HepG2 (cell line): ENCODE measurements at regions not wholly inside any gene's neighbourhood (a gene's known extent, or its start where the extent isn't known, plus 50 kb on each side); places are given as distances from the start of the nearest gene placed in this dataset.

Experiments used
- ATAC-seq: fragments of 200-7000 bp; cut with Tn5 transposase; 3 replicates; pipeline ENCODE4 v1.9.1; 2020; ENCODE audit warnings: mild to moderate bottlenecking, moderate library complexity
- BruUV-seq: library from RNA; stranded (reverse); fragments of 400-500 nt; replicated peaks from 2 replicates; lab custom pipeline; 2021; lab: Mats Ljungman, UMichigan
- CTCF ChIA-PET: fragments of 300-600 bp; formaldehyde crosslinking; extraction: SDS; loops from one replicate; lab custom pipeline; 2021; ENCODE audit warnings: low total read pairs, inconsistent platforms, low intra/inter-chr PET ratio; lab: Yijun Ruan, JAX
- POLR2A ChIA-PET: fragments of 350-600 bp; sonication (Branson Sonifier 250); formaldehyde crosslinking; loops from one replicate; lab custom pipeline; 2020; ENCODE audit warnings: antibody characterized with exemption, inconsistent platforms; lab: Yijun Ruan, JAX
- DNase-seq: peaks from one replicate; pipeline ENCODE4 v3.0.0-alpha.2; 2015; ENCODE audit warnings: low spot score
- FAIRE-seq: peaks from 3 replicates; lab custom pipeline; 2011; peaks lifted over from hg19 to GRCh38; lab: Jason Lieb, UNC
- H2AFZ ChIP-seq: one replicate; pipeline ENCODE4 v1.6.1; 2011; ENCODE audit warnings: low read length, inconsistent platforms
- H3K27ac ChIP-seq: fragments of 300-600 bp; 3 replicates; pipeline ENCODE4 v1.8.0; 2011; ENCODE audit warnings: mixed run types, mild to moderate bottlenecking, mixed read lengths, low read length, inconsistent platforms; ENCODE audit not compliant: insufficient read depth; ENCODE audit errors: extremely low read length
- H3K27me3 ChIP-seq, 2 experiments: fragments of 200-600 bp in 1 of 2; 2 replicates in 1 of 2; 3 replicates in 1 of 2; pipeline versions ENCODE4 v1.6.0 to v1.8.0; 2011; ENCODE audit warnings: low read length in 2 of 2, mild to moderate bottlenecking in 2 of 2, moderate library complexity in 2 of 2, inconsistent platforms in 1 of 2; ENCODE audit not compliant: insufficient read depth in 2 of 2, control insufficient read depth in 1 of 2
- H3K36me3 ChIP-seq, 2 experiments: fragments of 200-600 bp in 1 of 2; replicated peaks in 1 of 2; 2 replicates in 1 of 2; 3 replicates in 1 of 2; pipeline versions ENCODE4 v1.5.1 to v1.8.0; 2011; ENCODE audit warnings: low read length in 2 of 2, inconsistent platforms in 1 of 2; ENCODE audit not compliant: insufficient read depth in 2 of 2, control insufficient read depth in 1 of 2
- H3K4me1 ChIP-seq: 2 replicates; pipeline ENCODE4 v1.5.1; 2012; ENCODE audit warnings: low read length, inconsistent platforms; ENCODE audit not compliant: insufficient read depth
- H3K4me2 ChIP-seq: 2 replicates; pipeline ENCODE4 v1.6.0; 2011; ENCODE audit warnings: low read depth, low read length, inconsistent platforms
- H3K4me3 ChIP-seq, 3 experiments: fragments of 200-600 bp in 1 of 3; sonication (generic), shearing (Covaris generic) in 1 of 3; replicated peaks in 1 of 3; 2 replicates each; pipeline ENCODE4 v1.5.1; 2011 to 2016; ENCODE audit warnings: low read length in 3 of 3, inconsistent platforms in 2 of 3, low read depth in 2 of 3, mild to moderate bottlenecking in 2 of 3, control low read depth in 1 of 3, mixed read lengths in 1 of 3; ENCODE audit not compliant: insufficient read depth in 1 of 3
- H3K79me2 ChIP-seq: one replicate; pipeline ENCODE4 v1.6.1; 2011; ENCODE audit warnings: low read length, inconsistent platforms; ENCODE audit not compliant: insufficient read depth
- H3K9ac ChIP-seq: 2 replicates; pipeline ENCODE4 v1.6.0; 2011; ENCODE audit warnings: mild to moderate bottlenecking, low read depth, low read length, inconsistent platforms; ENCODE audit not compliant: insufficient read depth
- H3K9me3 ChIP-seq: 2 replicates; pipeline ENCODE4 v1.5.1; 2012; ENCODE audit warnings: mild to moderate bottlenecking, low read length
- H4K20me1 ChIP-seq: 2 replicates; pipeline ENCODE4 v1.6.0; 2011; ENCODE audit warnings: inconsistent platforms, mild to moderate bottlenecking, low read length, moderate library complexity; ENCODE audit not compliant: insufficient read depth
- ATM ChIP-seq: fragments of 450-650 bp; IDR thresholded peaks from 2 replicates; pipeline ENCODE4 v1.7.1; 2017; ENCODE audit warnings: mild to moderate bottlenecking, borderline replicate concordance
- GZF1 ChIP-seq: sonication (generic); formaldehyde crosslinking; IDR thresholded peaks from 2 replicates; pipeline ENCODE4 v1.5.1; 2020; ENCODE audit warnings: mild to moderate bottlenecking, missing genetic modification reagents
- MTERF4 ChIP-seq: sonication (generic); formaldehyde crosslinking; IDR thresholded peaks from 2 replicates; pipeline ENCODE4 v1.8.0; 2023; ENCODE audit warnings: mild to moderate bottlenecking, missing genetic modification reagents
- POLR2A ChIP-seq, 2 experiments: IDR thresholded peaks; 2 replicates each; pipeline ENCODE4 v1.6.1; 2011; ENCODE audit warnings: low read depth in 2 of 2, low read length in 2 of 2, mild to moderate bottlenecking in 1 of 2, moderate library complexity in 1 of 2; ENCODE audit not compliant: insufficient read depth in 1 of 2
- PRDM4 ChIP-seq: sonication (generic); formaldehyde crosslinking; IDR thresholded peaks from 2 replicates; pipeline ENCODE4 v1.9.0; 2021; ENCODE audit warnings: missing genetic modification reagents, borderline replicate concordance
- REL ChIP-seq: sonication (generic); formaldehyde crosslinking; conservative IDR thresholded peaks from 2 replicates; pipeline ENCODE4 v1.8.0; 2022; ENCODE audit warnings: mild to moderate bottlenecking, missing genetic modification reagents, moderate library complexity
- ZBTB20 ChIP-seq: sonication (generic); formaldehyde crosslinking; IDR thresholded peaks from 2 replicates; pipeline ENCODE4 v1.8.1; 2023; ENCODE audit warnings: missing genetic modification reagents, low read depth, mild to moderate bottlenecking, borderline replicate concordance
- ZNF225 ChIP-seq: sonication (generic); formaldehyde crosslinking; IDR thresholded peaks from 2 replicates; pipeline ENCODE4 v1.4.0; 2020; ENCODE audit warnings: mild to moderate bottlenecking, missing genetic modification reagents
- ZNF556 ChIP-seq: sonication (generic); formaldehyde crosslinking; IDR thresholded peaks from 2 replicates; pipeline ENCODE4 v1.4.0; 2020; ENCODE audit warnings: mild to moderate bottlenecking, missing genetic modification reagents, borderline replicate concordance
- ZNF577 ChIP-seq: sonication (generic); formaldehyde crosslinking; IDR thresholded peaks from 2 replicates; pipeline ENCODE4 v1.4.0; 2020; ENCODE audit warnings: mild to moderate bottlenecking, low read depth, missing genetic modification reagents, borderline replicate concordance
- ZNF619 ChIP-seq: sonication (generic); formaldehyde crosslinking; IDR thresholded peaks from 2 replicates; pipeline ENCODE4 v1.4.0; 2020; ENCODE audit warnings: mild to moderate bottlenecking, missing genetic modification reagents
- WGBS: methylation state at CpG from one replicate; pipeline ENCODE4 v1.1.6; 2017; ENCODE audit warnings: low lambda C conversion rate; 5-methylcytosine and 5-hydroxymethylcytosine counted together
- in situ Hi-C: cut with HindIII; loops from 2 replicates; pipeline ENCODE4 v1.10.0; 2017; ENCODE audit warnings: low pct_unique_long_range_greater_than_20kb; ENCODE audit not compliant: extremely low pct_ligation_motif_present
- intact Hi-C: fragments of 100-400 bp; cut with micrococcal nuclease; formaldehyde crosslinking; loops from one replicate; pipeline ENCODE4 v1.10.0; 2022; ENCODE audit not compliant: unreplicated experiment
- TF ChIP-seq, protein P1 (sequence below): sonication (generic); formaldehyde crosslinking; IDR thresholded peaks from 2 replicates; pipeline ENCODE4 v1.4.0; 2020; ENCODE audit warnings: low read depth, missing genetic modification reagents
- TF ChIP-seq, protein P2 (sequence below): sonication (generic); formaldehyde crosslinking; IDR thresholded peaks from 2 replicates; pipeline ENCODE4 v1.4.0; 2020; ENCODE audit warnings: missing genetic modification reagents
- TF ChIP-seq, protein P3 (sequence below): sonication (generic); formaldehyde crosslinking; IDR thresholded peaks from 2 replicates; pipeline ENCODE4 v1.5.0; 2020; ENCODE audit warnings: missing genetic modification reagents

DNA sequence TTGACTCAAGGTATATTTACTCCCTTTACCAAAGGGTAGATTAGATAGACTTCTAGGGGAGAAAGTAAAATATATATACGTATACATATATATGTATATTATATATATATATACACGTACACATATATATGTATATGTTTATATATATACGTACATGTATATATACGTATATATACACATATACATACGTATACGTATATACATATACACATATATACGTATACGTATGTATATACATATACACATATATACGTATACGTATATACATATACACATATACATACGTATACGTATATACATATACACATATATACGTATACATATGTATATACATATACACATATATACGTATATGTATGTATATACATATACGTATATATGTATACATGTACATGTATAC, 430.5 kb upstream of the ANO3 start (continued):
- TF ChIP-seq, protein P1, sequence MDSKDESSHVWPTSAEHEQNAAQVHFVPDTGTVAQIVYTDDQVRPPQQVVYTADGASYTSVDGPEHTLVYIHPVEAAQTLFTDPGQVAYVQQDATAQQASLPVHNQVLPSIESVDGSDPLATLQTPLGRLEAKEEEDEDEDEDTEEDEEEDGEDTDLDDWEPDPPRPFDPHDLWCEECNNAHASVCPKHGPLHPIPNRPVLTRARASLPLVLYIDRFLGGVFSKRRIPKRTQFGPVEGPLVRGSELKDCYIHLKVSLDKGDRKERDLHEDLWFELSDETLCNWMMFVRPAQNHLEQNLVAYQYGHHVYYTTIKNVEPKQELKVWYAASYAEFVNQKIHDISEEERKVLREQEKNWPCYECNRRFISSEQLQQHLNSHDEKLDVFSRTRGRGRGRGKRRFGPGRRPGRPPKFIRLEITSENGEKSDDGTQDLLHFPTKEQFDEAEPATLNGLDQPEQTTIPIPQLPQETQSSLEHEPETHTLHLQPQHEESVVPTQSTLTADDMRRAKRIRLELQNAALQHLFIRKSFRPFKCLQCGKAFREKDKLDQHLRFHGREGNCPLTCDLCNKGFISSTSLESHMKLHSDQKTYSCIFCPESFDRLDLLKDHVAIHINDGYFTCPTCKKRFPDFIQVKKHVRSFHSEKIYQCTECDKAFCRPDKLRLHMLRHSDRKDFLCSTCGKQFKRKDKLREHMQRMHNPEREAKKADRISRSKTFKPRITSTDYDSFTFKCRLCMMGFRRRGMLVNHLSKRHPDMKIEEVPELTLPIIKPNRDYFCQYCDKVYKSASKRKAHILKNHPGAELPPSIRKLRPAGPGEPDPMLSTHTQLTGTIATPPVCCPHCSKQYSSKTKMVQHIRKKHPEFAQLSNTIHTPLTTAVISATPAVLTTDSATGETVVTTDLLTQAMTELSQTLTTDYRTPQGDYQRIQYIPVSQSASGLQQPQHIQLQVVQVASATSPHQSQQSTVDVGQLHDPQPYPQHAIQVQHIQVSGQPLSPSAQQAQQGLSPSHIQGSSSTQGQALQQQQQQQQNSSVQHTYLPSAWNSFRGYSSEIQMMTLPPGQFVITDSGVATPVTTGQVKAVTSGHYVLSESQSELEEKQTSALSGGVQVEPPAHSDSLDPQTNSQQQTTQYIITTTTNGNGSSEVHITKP, result no peak
- TF ChIP-seq GZF1 (CRISPR knock-in tag) (no peak), ZNF577 (CRISPR knock-in tag) (no peak), POLR2A (IDR thresholded peaks at IDR 0.05; ENCODE audit: insufficient read depth in 1 of 2, low read depth in 2 of 2, low read length in 2 of 2) (no peak)

- Histone ChIP-seq H3K4me1 (no peaks in the 10 kb centered on the region), H3K4me3 (no peak overlapping the region), H3K36me3 (no peaks in the 10 kb centered on the region), H2AFZ (no peak overlapping the region), H3K9ac (no peak overlapping the region), H3K27ac (no peak overlapping the region), H3K4me2 (no peak overlapping the region), H4K20me1 (no peaks in the 10 kb centered on the region), H3K79me2 (no peaks in the 10 kb centered on the region), H3K9me3 (no peaks in the 10 kb centered on the region), H3K27me3 (no peaks in the 10 kb centered on the region)
- WGBS, result 0% methylated on average over 3 of the region's 3 CpGs
- intact Hi-C loops (no loop called here), in situ Hi-C loops (no loop called here)
- no peak for TF ChIP-seq ZNF556 (CRISPR knock-in tag)
- no peak for TF ChIP-seq ZNF225
- no peak for TF ChIP-seq PRDM4 (CRISPR knock-in tag)
- TF ChIP-seq, protein P2, sequence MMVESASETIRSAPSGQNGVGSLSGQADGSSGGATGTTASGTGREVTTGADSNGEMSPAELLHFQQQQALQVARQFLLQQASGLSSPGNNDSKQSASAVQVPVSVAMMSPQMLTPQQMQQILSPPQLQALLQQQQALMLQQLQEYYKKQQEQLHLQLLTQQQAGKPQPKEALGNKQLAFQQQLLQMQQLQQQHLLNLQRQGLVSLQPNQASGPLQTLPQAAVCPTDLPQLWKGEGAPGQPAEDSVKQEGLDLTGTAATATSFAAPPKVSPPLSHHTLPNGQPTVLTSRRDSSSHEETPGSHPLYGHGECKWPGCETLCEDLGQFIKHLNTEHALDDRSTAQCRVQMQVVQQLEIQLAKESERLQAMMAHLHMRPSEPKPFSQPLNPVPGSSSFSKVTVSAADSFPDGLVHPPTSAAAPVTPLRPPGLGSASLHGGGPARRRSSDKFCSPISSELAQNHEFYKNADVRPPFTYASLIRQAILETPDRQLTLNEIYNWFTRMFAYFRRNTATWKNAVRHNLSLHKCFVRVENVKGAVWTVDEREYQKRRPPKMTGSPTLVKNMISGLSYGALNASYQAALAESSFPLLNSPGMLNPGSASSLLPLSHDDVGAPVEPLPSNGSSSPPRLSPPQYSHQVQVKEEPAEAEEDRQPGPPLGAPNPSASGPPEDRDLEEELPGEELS (CRISPR knock-in tag), result no peak
- no peak for TF ChIP-seq MTERF4 (CRISPR knock-in tag)
- TF ChIP-seq REL (CRISPR knock-in tag), result no peak
- TF ChIP-seq ZBTB20, result no peak
- no peak for TF ChIP-seq ZNF619
- TF ChIP-seq, protein P3, sequence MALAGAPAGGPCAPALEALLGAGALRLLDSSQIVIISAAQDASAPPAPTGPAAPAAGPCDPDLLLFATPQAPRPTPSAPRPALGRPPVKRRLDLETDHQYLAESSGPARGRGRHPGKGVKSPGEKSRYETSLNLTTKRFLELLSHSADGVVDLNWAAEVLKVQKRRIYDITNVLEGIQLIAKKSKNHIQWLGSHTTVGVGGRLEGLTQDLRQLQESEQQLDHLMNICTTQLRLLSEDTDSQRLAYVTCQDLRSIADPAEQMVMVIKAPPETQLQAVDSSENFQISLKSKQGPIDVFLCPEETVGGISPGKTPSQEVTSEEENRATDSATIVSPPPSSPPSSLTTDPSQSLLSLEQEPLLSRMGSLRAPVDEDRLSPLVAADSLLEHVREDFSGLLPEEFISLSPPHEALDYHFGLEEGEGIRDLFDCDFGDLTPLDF (CRISPR knock-in tag), result no peak
- TF ChIP-seq ATM, result no peak
- ChIA-PET CTCF (no interaction called here), POLR2A (no interaction called here)
- ATAC-seq, result no peak
- DNase-seq, result no peak
- FAIRE-seq, result no peak
- BruUV-seq, result no TSS peak
Observed at GRCh38 chr11:25902476-25902875, 429.5 kb upstream of the ANO3 start.
